Endothelial cell (in vitro differentiated cells): ENCODE measurements at regions not wholly inside any gene's neighbourhood (a gene's known extent, or its start where the extent isn't known, plus 50 kb on each side); places are given as distances from the start of the nearest gene placed in this dataset.

ENCODE experiments used
- DNase-seq: peaks from one replicate; pipeline ENCODE4 v3.0.0; 2021; ENCODE audit warnings: low spot score
- H3K27ac Mint-ChIP-seq: one replicate; pipeline ENCODE4 v1.8.0; 2021; ENCODE audit warnings: mixed read lengths, inconsistent platforms; ENCODE audit not compliant: unreplicated experiment
- H3K27me3 Mint-ChIP-seq: one replicate; pipeline ENCODE4 v1.8.0; 2021; ENCODE audit warnings: mild to moderate bottlenecking, moderate library complexity, mixed read lengths, inconsistent platforms; ENCODE audit not compliant: unreplicated experiment
- H3K36me3 Mint-ChIP-seq: one replicate; pipeline ENCODE4 v1.8.0; 2021; ENCODE audit warnings: mild to moderate bottlenecking, low read depth, mixed read lengths, inconsistent platforms; ENCODE audit not compliant: unreplicated experiment
- H3K4me1 Mint-ChIP-seq: one replicate; pipeline ENCODE4 v1.8.0; 2021; ENCODE audit warnings: mild to moderate bottlenecking, mixed read lengths, inconsistent platforms; ENCODE audit not compliant: unreplicated experiment
- H3K4me3 Mint-ChIP-seq: one replicate; pipeline ENCODE4 v1.8.0; 2021; ENCODE audit warnings: mild to moderate bottlenecking, mixed read lengths, inconsistent platforms; ENCODE audit not compliant: unreplicated experiment
- H3K9me3 Mint-ChIP-seq: one replicate; pipeline ENCODE4 v1.8.0; 2021; ENCODE audit warnings: mixed read lengths, inconsistent platforms; ENCODE audit not compliant: unreplicated experiment
- TF ChIP-seq, protein P1 (sequence below): fragments of 200-600 bp; sonication (generic); IDR thresholded peaks from one replicate; pipeline ENCODE4 v1.5.0; 2021; ENCODE audit warnings: antibody characterized with exemption; ENCODE audit not compliant: unreplicated experiment

DNA sequence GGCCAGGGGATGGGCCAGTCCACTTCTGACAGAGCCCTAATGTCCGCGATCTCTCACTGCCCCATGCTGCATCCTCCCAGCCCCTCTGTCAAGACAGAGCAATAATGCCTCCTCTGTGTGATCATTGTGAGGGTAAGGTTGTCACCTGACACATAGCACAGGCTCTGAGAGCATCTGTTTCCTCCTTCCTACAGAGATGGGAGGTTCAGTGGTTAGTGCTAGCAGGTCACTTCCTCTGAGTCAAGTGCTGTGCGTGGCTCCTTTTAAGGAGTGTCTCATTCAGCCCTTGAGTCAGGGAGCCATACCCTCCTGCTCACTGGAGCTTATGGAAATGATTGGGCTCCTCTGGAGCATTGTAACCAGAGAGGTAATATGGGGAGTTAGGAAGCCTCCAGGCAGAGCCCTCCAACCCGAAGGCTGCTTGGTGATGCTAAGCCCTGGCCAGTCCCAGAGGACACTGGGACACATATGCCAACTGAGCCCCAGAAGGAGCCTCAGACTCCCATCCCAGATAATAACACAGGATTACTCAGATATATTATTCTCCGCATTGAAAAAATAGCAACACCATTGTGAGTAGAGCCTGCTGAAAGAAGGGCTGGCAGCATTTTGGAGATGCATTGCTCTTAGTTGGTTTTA is 189.0 kb downstream of the GALNT1 start:
- H3K27me3 Mint-ChIP-seq, result peaks cover 3% of the 10 kb centered on the region
- no peaks in the 10 kb centered on the region for H3K4me1 Mint-ChIP-seq
- H3K4me3 Mint-ChIP-seq, result no peak overlapping the region
- no peaks in the 10 kb centered on the region for H3K9me3 Mint-ChIP-seq
- no peaks in the 10 kb centered on the region for H3K36me3 Mint-ChIP-seq
- TF ChIP-seq, protein P1, sequence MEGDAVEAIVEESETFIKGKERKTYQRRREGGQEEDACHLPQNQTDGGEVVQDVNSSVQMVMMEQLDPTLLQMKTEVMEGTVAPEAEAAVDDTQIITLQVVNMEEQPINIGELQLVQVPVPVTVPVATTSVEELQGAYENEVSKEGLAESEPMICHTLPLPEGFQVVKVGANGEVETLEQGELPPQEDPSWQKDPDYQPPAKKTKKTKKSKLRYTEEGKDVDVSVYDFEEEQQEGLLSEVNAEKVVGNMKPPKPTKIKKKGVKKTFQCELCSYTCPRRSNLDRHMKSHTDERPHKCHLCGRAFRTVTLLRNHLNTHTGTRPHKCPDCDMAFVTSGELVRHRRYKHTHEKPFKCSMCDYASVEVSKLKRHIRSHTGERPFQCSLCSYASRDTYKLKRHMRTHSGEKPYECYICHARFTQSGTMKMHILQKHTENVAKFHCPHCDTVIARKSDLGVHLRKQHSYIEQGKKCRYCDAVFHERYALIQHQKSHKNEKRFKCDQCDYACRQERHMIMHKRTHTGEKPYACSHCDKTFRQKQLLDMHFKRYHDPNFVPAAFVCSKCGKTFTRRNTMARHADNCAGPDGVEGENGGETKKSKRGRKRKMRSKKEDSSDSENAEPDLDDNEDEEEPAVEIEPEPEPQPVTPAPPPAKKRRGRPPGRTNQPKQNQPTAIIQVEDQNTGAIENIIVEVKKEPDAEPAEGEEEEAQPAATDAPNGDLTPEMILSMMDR, result no peak
- H3K27ac Mint-ChIP-seq, result no peak overlapping the region
- no peak for DNase-seq

DNA sequence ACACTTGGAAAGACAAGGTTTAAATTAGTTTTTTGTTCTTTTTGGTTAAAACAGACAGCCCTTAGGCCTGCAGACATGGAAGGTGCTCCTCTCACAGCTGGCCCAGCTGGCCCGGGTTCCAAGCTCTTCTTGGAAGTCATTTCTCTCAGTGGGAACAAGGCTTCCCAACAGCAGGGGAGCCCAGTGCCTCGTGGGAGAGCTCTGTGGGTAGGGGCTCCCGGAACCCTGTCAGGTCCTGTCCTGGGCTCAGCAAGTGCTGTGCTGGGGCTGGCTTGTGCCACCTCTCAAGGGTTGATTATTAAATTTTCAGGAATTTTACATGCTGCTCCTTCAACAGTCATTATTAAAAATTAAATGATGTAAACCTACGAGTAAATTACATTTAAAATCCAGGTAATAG is 189.6 kb downstream of the GALNT1 start:
- no peaks in the 10 kb centered on the region for H3K9me3 Mint-ChIP-seq
- H3K27ac Mint-ChIP-seq, result no peak overlapping the region
- H3K36me3 Mint-ChIP-seq, result no peaks in the 10 kb centered on the region
- H3K27me3 Mint-ChIP-seq, result peaks cover 3% of the 10 kb centered on the region
- DNase-seq, result no peak
- no peaks in the 10 kb centered on the region for H3K4me1 Mint-ChIP-seq
- TF ChIP-seq, protein P1, result no peak
- no peak overlapping the region for H3K4me3 Mint-ChIP-seq

DNA sequence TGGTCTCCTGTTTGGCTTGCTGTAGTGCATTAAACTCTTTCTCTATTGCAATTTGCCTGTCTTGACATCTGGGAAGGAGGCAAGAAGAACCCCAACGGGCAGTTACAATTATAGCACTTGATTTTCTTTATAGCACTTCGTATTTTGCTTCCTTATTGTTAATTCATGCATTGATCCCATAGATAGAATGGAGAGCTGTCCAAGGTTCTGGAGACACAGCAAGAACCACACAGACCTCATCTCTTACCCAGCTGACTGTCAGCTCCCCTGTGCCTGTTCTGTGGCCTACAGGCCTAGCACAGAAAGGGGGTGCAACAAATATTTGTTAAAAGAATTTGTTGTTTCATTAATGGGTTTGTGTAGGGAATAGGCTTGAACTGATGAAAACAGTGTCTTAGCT is 194.3 kb downstream of the GALNT1 start:
- Mint-ChIP-seq H3K4me1 (no peaks in the 10 kb centered on the region), H3K27me3 (peaks cover 7% of the 10 kb centered on the region), H3K4me3 (no peak overlapping the region), H3K9me3 (no peaks in the 10 kb centered on the region), H3K36me3 (no peaks in the 10 kb centered on the region), H3K27ac (no peak overlapping the region)
- no peak for DNase-seq
- TF ChIP-seq, protein P1, result no peak

DNA sequence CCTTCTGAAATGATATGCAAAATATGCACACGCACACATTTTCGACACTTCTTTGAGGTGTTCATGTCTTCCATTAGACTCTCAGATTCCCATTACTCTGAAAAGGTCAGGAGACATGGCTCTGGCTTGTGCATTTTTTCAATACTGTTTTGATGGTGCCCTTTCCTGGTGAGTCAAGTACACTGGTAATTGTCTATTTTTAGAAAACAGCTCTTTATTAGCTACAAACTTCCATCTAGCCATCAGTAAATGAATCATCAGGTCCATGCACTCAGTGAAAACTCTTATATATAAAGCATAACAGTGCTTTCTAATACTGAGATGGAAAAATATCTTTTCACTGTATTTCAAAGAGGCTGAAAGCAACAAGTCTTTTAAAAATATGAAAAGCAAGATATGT is 194.9 kb downstream of the GALNT1 start:
- TF ChIP-seq, protein P1, result no peak
- Mint-ChIP-seq H3K27ac (no peak overlapping the region), H3K36me3 (no peaks in the 10 kb centered on the region), H3K27me3 (peaks cover 7% of the 10 kb centered on the region), H3K4me1 (no peaks in the 10 kb centered on the region), H3K9me3 (no peaks in the 10 kb centered on the region), H3K4me3 (no peak overlapping the region)
- no peak for DNase-seq

DNA sequence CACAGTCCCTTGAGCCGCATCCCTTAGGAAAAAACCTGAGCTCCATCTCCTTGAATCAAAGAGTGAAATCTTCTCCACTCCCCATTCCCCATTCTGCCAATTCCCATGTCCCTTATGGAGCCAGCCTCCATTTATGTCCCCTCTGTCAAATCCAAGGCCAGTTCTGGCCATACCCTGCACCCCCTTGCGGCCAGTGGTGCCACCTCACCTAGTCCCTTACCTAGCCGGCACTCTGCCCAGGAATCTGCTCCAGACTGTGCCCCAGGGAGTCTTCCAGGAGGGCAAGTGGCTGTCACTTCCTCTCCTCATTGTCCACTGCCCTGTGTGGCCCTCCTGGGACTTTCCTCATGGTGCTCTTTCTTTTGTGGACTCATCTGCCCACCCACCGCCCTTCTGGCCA is 195.4 kb upstream of the RMP24 start:
- TF ChIP-seq, protein P1, result no peak
- no peaks in the 10 kb centered on the region for H3K9me3 Mint-ChIP-seq
- H3K4me3 Mint-ChIP-seq, result no peak overlapping the region
- no peak overlapping the region for H3K27ac Mint-ChIP-seq
- H3K4me1 Mint-ChIP-seq, result no peaks in the 10 kb centered on the region
- H3K27me3 Mint-ChIP-seq, result peaks cover 7% of the 10 kb centered on the region
- no peaks in the 10 kb centered on the region for H3K36me3 Mint-ChIP-seq
- DNase-seq, result no peak
